GM19455 (cell line): ENCODE measurements at regions not wholly inside any gene's neighbourhood (a gene's known extent, or its start where the extent isn't known, plus 50 kb on each side); places are given as distances from the start of the nearest gene placed in this dataset.

ENCODE experiments used
- ATAC-seq: cut with Tn5 transposase; IDR thresholded peaks from one replicate; pipeline ENCODE4 v1.9.1; 2021; ENCODE audit not compliant: unreplicated experiment

DNA sequence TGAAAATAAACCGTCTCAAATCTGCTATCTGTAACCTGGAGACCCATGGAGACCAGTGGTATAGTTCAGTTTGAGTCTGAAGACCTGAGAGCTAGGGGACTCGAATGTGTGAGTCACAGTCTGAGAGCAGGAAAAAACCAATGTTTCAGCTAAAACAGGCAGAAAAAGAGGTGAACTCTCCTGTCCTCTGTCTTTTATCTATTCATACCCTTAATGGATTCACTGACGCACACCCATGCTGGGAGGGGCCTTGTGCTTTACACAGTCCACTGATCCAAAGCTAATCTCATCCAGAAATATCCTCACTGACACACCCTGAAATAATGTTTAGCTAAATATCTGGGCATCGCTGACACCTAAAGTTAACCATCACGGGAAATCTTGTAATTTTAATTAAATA lies 297.9 kb downstream of the GPM6A start:
- no peak for ATAC-seq

DNA sequence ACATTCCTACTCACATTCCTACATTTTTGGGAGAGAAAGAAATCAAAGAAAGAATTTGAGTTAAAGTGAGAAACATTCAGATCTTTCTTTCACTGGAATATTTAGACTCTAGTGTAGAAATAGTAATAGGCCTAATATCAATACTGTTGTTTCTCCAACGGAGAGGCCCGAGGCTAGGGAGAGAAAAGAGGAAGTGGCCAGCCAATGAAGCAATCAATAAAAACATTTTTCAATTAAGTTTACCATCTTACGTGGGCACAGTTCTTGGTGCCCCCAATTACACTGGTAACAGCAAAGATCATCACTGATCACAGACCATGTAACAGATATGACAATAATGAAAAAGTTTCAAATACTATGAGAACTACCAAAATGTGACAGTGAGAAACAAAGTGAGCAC lies 281.4 kb downstream of the GPM6A start:
- ATAC-seq: no peak

DNA sequence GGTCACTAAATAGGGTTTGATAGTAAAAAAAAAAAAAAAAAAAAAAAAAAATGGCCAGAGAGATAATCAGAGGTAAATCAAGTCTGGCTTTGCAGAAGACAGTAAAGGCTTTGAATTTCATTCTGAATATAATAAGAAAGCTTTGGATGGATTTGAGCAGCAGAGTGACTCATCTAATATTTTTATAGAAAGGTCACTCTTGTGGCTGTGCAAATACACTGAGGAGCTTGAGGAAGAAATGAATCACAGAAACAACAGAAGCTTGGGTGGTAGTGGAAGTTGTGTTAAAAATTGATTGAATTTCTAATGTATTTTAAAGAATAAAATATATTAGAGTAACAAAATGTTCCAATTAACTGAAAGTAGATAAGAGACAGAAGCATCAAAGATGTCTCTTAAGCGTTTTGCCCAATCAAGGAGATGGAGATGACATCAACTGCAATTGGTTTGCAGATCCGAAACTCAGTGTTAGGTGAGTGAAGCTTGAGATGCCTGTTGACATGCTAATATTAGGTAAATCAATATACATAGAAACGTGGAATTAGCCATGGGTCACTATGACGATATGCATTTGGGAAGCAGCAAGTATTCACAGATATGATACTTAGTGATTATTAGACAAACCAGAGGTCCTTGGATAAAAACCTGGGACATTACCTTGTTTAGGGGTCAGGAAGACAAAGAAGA lies 280.5 kb downstream of the GPM6A start:
- no peak for ATAC-seq

GRCh38 chr4:175536852-175537453 lies 275.1 kb downstream of the GPM6A start:
- ATAC-seq: peak; percentile 71

DNA sequence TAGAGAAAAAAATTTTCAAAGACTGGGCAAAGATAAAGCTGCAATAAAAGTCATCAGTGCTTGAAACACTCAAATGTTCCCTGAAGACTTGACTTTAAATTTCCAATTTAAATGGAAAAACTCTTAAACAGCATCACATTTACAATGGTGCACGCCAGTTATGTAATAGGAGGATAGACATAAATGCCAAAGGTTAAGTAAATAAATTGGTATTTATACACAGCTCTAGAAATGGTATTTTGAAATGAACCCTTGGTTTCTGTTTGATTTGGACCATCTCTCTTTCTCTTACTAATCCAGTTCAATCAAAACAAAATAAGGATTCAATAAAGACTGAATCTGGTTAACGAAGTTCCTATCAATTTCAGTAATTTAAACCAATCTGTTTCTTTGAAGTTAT lies 272.6 kb downstream of the GPM6A start:
- no peak for ATAC-seq

DNA sequence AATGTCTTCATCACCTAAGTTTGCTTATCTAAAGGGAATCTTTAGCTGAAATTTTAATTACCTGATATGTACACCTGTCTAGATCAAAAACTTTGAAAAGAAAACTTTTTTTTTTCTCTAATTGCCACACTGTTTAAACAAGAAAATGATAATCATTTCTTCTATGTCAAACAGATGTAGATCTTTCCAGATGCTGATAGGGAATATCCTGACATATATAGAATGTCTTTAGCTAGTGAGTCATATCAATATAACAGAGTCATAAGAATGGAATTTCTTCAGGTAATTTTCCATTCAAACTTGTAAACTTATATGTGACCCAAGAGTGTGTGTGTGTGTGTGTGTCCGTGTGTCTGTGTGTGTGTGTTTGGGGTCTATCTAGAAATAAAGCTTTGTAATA lies 271.9 kb downstream of the GPM6A start:
- no peak for ATAC-seq

- no peak for ATAC-seq
These were observed 271.3 kb downstream of the GPM6A start for GRCh38 chr4:175540732-175541131.

DNA sequence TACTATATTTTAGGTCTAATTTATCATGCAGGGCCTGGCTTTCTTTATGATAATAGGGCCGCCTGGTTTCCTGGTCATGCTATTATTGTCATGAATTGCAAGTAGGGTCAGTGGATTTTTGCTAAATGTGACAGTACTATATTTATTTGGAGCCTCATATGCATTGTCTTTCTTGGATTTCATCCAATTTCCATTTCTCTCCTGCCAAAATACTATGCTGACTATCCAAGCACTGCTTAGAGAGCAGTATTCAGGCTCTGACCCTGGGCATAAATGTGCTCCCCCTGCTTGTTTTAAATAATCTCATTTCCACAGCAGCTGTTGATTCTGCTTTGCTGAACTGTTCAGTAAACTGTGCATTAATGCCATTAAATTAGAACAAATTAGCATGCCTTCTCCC lies 269.3 kb downstream of the GPM6A start:
- ATAC-seq: no peak

GRCh38 chr4:175559126-175559525 lies 252.9 kb downstream of the GPM6A start:
- no peak for ATAC-seq

DNA sequence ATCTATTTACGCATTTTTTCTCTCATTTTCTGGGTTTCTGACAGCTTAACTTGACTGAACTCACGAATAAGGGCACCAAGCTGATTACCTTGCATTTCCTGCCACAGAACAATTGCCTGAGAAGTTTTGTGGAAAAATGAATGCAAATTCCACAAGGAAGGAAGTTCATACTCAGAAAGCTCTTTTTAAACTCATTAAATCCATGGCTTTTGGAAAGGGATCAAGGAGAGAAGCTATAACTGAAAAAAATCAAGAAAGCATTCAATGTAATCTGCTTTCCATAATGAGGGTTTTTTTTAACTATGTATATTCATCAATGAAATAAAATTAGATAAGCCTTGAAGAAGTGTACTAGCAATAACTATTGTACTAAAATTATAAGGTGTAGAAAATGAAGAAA lies 252.5 kb downstream of the GPM6A start:
- no peak for ATAC-seq

- no peak for ATAC-seq
These were observed 251.5 kb downstream of the GPM6A start for GRCh38 chr4:175560604-175561003.

GRCh38 chr4:175561696-175562095 lies 250.4 kb downstream of the GPM6A start:
- no peak for ATAC-seq

GRCh38 chr4:175562111-175562510 lies 250.0 kb downstream of the GPM6A start:
- no peak for ATAC-seq

DNA sequence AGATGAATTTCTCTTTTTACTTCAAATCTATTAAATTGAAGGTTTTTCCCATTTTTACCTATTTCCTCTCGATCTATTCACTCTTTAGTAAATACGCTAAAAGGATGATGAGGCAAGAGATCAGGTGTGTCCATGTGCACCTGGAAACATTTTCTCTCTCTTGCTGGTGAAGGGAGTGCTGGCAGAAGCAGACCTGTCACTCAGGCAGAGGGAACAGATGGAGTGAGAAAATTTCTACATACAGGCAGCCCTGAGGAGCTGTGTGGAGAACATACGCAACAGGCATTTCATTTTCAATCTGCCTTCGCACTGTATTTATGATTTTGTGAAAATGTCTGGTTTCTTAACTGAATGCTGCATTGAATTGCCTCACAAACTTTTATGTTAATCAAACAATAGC lies 249.5 kb downstream of the GPM6A start:
- ATAC-seq: no peak
